Gastroesophageal sphincter (tissue), 4 donors: ENCODE measurements at regions not wholly inside any gene's neighbourhood (a gene's known extent, or its start where the extent isn't known, plus 50 kb on each side); places are given as distances from the start of the nearest gene placed in this dataset.

Source experiments
- ATAC-seq: fragments of 150-250 bp; one replicate; pipeline ENCODE4 v1.9.1; 2016; ENCODE audit warnings: mild to moderate bottlenecking, moderate library complexity
- H3K27ac ChIP-seq, 4 donors: fragments of 200-600 bp; sonication (generic) in 3 of 4; 1 replicate in 3 of 4; 2 replicates in 1 of 4; pipeline ENCODE4 v1.5.1; 2016 to 2019
- H3K27me3 ChIP-seq: fragments of 200-600 bp; sonication (generic); one replicate; pipeline ENCODE4 v1.5.1; 2019
- H3K36me3 ChIP-seq, 2 donors: fragments of 200-600 bp; sonication (generic); one replicate each; pipeline ENCODE4 v1.5.1; 2019; ENCODE audit warnings: control low read depth in 1 of 2
- H3K4me1 ChIP-seq, 3 donors: fragments of 200-600 bp; sonication (generic); 1 replicate in 2 of 3; 2 replicates in 1 of 3; pipeline ENCODE4 v1.5.1; 2016 to 2019; ENCODE audit warnings: control low read depth in 2 of 3
- H3K4me3 ChIP-seq, 2 donors: fragments of 200-600 bp; sonication (generic); one replicate each; pipeline ENCODE4 v1.5.1; 2019; ENCODE audit warnings: mild to moderate bottlenecking in 1 of 2, moderate library complexity in 1 of 2
- H3K9me3 ChIP-seq, 3 donors: fragments of 200-600 bp; sonication (generic); one replicate each; pipeline ENCODE4 v1.5.1; 2017 to 2019; ENCODE audit warnings: control low read depth in 2 of 3
- EP300 ChIP-seq: sonication (generic); formaldehyde crosslinking; IDR thresholded peaks from one replicate; pipeline ENCODE4 v1.6.1; 2017; ENCODE audit warnings: antibody characterized with exemption, mild to moderate bottlenecking
- POLR2A ChIP-seq, 2 donors: fragments of 450-650 bp; IDR thresholded peaks; one replicate each; pipeline ENCODE4 v1.6.1; 2017; ENCODE audit warnings: antibody characterized with exemption in 2 of 2, mild to moderate bottlenecking in 2 of 2, moderate library complexity in 1 of 2
- POLR2AphosphoS5 ChIP-seq: sonication (generic); formaldehyde crosslinking; IDR thresholded peaks from one replicate; pipeline ENCODE4 v1.6.1; 2017; ENCODE audit warnings: antibody characterized with exemption
- WGBS, 2 donors: methylation state at CpG; one replicate each; pipeline ENCODE4 v1.1.5; 2018; ENCODE audit warnings: low coverage in 1 of 2; 5-methylcytosine and 5-hydroxymethylcytosine counted together
- TF ChIP-seq, protein P1 (sequence below), 4 experiments: fragments of 200-600 bp in 2 of 4; fragments of 450-650 bp in 2 of 4; sonication (generic) in 1 of 4; IDR thresholded peaks; one replicate each; pipeline ENCODE4 v1.5.1; 2017 to 2019; ENCODE audit warnings: antibody characterized with exemption in 4 of 4, mild to moderate bottlenecking in 2 of 4, moderate library complexity in 2 of 4

- 36 to 46% methylated on average over 7 to 8 of the region's 8 CpGs for WGBS, 2 donors
- Histone ChIP-seq H3K4me1 (peaks cover 0 to 27% (median 3%) of the 10 kb centered on the region in 3 donors), H3K36me3 (no peaks in the 10 kb centered on the region), H3K27me3 (no peaks in the 10 kb centered on the region), H3K9me3 (no peaks in the 10 kb centered on the region), H3K4me3 (no peak overlapping the region), H3K27ac (peak overlapping the region in 3 of 4 donors; percentile 63 to 70 (median 63))
- no peak for TF ChIP-seq POLR2AphosphoS5
- TF ChIP-seq, protein P1, sequence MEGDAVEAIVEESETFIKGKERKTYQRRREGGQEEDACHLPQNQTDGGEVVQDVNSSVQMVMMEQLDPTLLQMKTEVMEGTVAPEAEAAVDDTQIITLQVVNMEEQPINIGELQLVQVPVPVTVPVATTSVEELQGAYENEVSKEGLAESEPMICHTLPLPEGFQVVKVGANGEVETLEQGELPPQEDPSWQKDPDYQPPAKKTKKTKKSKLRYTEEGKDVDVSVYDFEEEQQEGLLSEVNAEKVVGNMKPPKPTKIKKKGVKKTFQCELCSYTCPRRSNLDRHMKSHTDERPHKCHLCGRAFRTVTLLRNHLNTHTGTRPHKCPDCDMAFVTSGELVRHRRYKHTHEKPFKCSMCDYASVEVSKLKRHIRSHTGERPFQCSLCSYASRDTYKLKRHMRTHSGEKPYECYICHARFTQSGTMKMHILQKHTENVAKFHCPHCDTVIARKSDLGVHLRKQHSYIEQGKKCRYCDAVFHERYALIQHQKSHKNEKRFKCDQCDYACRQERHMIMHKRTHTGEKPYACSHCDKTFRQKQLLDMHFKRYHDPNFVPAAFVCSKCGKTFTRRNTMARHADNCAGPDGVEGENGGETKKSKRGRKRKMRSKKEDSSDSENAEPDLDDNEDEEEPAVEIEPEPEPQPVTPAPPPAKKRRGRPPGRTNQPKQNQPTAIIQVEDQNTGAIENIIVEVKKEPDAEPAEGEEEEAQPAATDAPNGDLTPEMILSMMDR (IDR thresholded peaks at IDR 0.05), result no peak
- no peak for TF ChIP-seq POLR2A (IDR thresholded peaks at IDR 0.05)
- no peak for TF ChIP-seq EP300
- peak; percentile 56 for ATAC-seq
These were observed 223.2 kb upstream of the THBS1 start for GRCh38 chr15:39357480-39358268.

- Histone ChIP-seq H3K27ac (peak overlapping the region in 3 of 4 donors; percentile 63 to 70 (median 63)), H3K36me3 (no peaks in the 10 kb centered on the region), H3K9me3 (no peaks in the 10 kb centered on the region), H3K4me1 (peaks cover 0 to 27% (median 3%) of the 10 kb centered on the region in 3 donors), H3K4me3 (no peak overlapping the region), H3K27me3 (no peaks in the 10 kb centered on the region)
- 18 to 27% methylated on average over 3 of the region's 3 CpGs for WGBS, 2 donors
- TF ChIP-seq, protein P1 (IDR thresholded peaks at IDR 0.05), result no peak
- no peak for TF ChIP-seq EP300
- TF ChIP-seq POLR2AphosphoS5, result no peak
- no peak for TF ChIP-seq POLR2A (IDR thresholded peaks at IDR 0.05)
- peak; percentile 65 for ATAC-seq
These were observed 222.3 kb upstream of the THBS1 start for GRCh38 chr15:39358441-39359041.

DNA sequence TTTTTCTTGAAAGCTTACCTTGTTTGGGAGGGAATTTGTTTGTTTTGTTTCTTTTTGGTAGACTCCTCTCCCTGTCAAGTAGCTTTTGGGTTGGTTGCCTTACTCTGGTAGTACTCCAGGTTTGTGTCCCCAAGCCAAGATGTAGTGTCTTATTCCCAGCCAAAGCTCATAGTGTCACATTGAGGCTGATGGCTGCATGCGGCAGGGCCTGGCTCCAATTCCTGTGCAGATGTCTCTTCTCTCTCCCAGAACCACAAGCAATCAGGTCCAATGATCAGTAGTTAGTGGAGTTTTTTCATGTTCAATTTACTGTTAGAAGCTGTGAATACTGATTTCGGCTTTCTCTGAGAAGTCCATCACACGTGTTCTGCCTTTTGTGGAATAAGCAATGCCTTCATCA, 221.1 kb upstream of the THBS1 start:
- H3K36me3 ChIP-seq, result no peaks in the 10 kb centered on the region
- H3K27ac ChIP-seq, result no peak overlapping the region
- WGBS, 2 donors, result 87% methylated on average over 3 of the region's 3 CpGs; no CpG with 5 or more reads in 1 of the 2 donors
- no peaks in the 10 kb centered on the region for H3K27me3 ChIP-seq
- TF ChIP-seq POLR2AphosphoS5 (no peak), EP300 (no peak), POLR2A (IDR thresholded peaks at IDR 0.05) (no peak)
- TF ChIP-seq, protein P1 (IDR thresholded peaks at IDR 0.05), result no peak
- H3K4me3 ChIP-seq, result no peak overlapping the region
- H3K4me1 ChIP-seq, result peaks cover 0 to 35% (median 3%) of the 10 kb centered on the region in 3 donors
- no peak for ATAC-seq
- H3K9me3 ChIP-seq, result no peaks in the 10 kb centered on the region

DNA sequence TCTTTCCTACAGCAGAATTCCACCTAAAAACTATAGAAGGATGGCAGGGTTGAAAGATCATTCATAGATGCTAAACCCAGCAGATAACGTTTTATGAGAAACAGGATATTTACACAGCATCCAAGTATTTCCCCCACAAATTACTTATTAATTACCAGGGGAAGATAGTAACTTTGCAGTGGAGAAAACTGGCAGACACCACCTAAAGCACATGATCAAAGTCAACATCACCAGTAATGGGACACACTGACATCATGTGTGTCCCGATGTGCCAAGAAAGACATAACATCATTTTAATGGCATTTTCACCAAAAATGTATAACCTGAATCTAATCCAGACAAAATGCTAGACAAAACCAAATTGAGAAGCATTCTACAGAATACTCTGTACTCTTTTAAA, 220.4 kb upstream of the THBS1 start:
- WGBS, 2 donors, result 33 to 75% methylated on average over 1 to 2 of the region's 2 CpGs
- Histone ChIP-seq H3K4me3 (no peak overlapping the region), H3K4me1 (peaks cover 0 to 30% (median 3%) of the 10 kb centered on the region in 3 donors), H3K9me3 (no peaks in the 10 kb centered on the region), H3K36me3 (no peaks in the 10 kb centered on the region), H3K27ac (no peak overlapping the region), H3K27me3 (no peaks in the 10 kb centered on the region)
- ATAC-seq, result no peak
- TF ChIP-seq POLR2A (IDR thresholded peaks at IDR 0.05), result no peak
- TF ChIP-seq, protein P1 (IDR thresholded peaks at IDR 0.05), result no peak

DNA sequence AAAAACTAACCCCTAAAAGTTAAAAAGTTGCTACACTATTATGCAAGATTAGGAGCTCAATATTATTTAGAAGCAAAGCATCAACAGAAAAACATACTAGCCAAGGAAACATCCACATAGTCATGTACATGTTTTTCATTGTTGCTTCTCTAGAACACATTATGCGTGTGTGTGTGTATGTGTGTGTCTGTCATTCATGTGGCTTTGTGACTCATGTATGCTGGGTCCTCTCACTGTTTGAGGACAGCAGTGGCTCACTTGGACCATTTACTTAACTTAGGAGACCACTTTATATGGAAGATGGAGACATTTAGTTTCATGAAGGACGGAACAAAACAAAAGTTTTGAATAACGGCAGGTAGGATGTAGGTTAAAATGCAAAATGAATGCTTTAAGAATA, 219.4 kb upstream of the THBS1 start:
- TF ChIP-seq POLR2AphosphoS5 (no peak), EP300 (no peak), POLR2A (IDR thresholded peaks at IDR 0.05) (no peak)
- TF ChIP-seq, protein P1 (IDR thresholded peaks at IDR 0.05), result no peak
- no peaks in the 10 kb centered on the region for H3K9me3 ChIP-seq
- no peak overlapping the region for H3K4me3 ChIP-seq
- H3K27me3 ChIP-seq, result no peaks in the 10 kb centered on the region
- peaks cover 0 to 30% (median 3%) of the 10 kb centered on the region in 3 donors for H3K4me1 ChIP-seq
- no peak for ATAC-seq
- 99 to 100% methylated on average over 3 of the region's 3 CpGs for WGBS, 2 donors
- no peaks in the 10 kb centered on the region for H3K36me3 ChIP-seq
- no peak overlapping the region for H3K27ac ChIP-seq
